IgD-negative memory B cell (primary cell): ENCODE measurements at regions not wholly inside any gene's neighbourhood (a gene's known extent, or its start where the extent isn't known, plus 50 kb on each side); places are given as distances from the start of the nearest gene placed in this dataset.

Experiments
- H3K27ac Mint-ChIP-seq, 3 donors: one replicate each; pipeline ENCODE4 v1.8.0; 2020 to 2022; ENCODE audit warnings: mild to moderate bottlenecking in 3 of 3, mixed read lengths in 3 of 3, moderate library complexity in 1 of 3
- H3K27me3 Mint-ChIP-seq: one replicate; pipeline ENCODE4 v1.8.0; 2021; ENCODE audit warnings: mixed read lengths
- H3K36me3 Mint-ChIP-seq: one replicate; pipeline ENCODE4 v1.8.0; 2020; ENCODE audit warnings: mild to moderate bottlenecking, mixed read lengths
- H3K4me1 Mint-ChIP-seq, 3 donors: one replicate each; pipeline ENCODE4 v1.8.0; 2020 to 2022; ENCODE audit warnings: mixed read lengths in 3 of 3, mild to moderate bottlenecking in 1 of 3
- H3K4me3 Mint-ChIP-seq, 4 donors: one replicate each; pipeline ENCODE4 v1.8.0; 2020 to 2022; ENCODE audit warnings: mild to moderate bottlenecking in 4 of 4, mixed read lengths in 4 of 4, moderate library complexity in 3 of 4
- H3K9me3 Mint-ChIP-seq, 3 donors: one replicate each; pipeline ENCODE4 v1.8.0; 2020 to 2021; ENCODE audit warnings: mixed read lengths in 3 of 3, mild to moderate bottlenecking in 1 of 3

DNA sequence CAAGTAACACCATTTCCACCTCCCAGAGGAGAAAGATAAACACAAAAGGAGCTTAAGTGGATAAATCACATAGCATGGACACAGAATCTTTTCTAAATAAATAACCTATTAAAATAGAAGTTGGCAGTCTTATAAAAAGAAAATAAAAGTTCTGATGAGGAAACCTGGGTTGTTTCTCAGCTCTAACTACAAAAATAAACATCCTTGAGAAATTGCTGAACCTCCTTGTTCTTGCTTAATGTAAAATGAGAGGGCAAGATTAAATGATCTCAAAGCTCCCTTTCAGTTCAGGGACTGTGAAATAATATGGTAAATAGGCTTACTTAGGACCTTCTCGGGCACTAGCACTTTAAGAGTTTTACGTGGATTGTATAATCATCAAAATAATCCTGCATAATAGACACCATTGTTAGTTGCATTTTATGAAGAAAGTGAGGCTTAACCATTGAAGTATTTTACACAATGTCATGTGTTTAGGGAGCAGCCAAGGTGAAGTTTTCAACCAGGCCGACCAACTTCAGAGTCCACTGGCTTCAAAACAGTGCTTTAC is 214.0 kb upstream of the NOVA1 start:
- H3K4me3 Mint-ChIP-seq = no peak overlapping the region
- no peaks in the 10 kb centered on the region for H3K36me3 Mint-ChIP-seq
- H3K27ac Mint-ChIP-seq = no peak overlapping the region
- H3K4me1 Mint-ChIP-seq = no peaks in the 10 kb centered on the region
- H3K27me3 Mint-ChIP-seq = no peaks in the 10 kb centered on the region
- peaks cover 1 to 11% (median 3%) of the 10 kb centered on the region in 3 donors for H3K9me3 Mint-ChIP-seq

- no peaks in the 10 kb centered on the region for H3K27me3 Mint-ChIP-seq
- H3K27ac Mint-ChIP-seq = no peak overlapping the region
- H3K9me3 Mint-ChIP-seq = peaks cover 0 to 8% (median 0%) of the 10 kb centered on the region in 3 donors
Observed at GRCh38 chr14:26820138-26820537, 222.3 kb upstream of the NOVA1 start.

DNA sequence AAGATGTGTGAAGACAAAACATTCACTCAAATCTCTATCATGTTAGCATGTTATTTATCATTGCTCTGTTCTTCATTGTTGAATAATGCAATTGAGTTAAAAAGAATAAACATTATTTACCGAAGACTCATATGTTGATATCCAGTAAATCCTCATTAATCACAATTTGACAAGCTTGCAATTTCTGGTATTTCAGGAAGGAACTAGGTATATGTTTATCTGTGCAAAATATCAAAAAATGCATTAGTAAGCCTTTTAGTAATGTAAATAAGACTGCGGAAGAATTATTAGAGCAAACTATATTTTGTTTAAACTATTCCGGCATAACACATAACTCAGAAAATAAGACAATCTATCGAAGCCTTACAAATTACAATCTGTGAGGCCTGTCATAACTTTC is 222.7 kb upstream of the NOVA1 start:
- Mint-ChIP-seq H3K27ac (no peak overlapping the region), H3K4me3 (no peak overlapping the region)

More at GRCh38 chr14:26820138-26820537, 222.3 kb upstream of the NOVA1 start:
- Mint-ChIP-seq H3K4me3 (no peak overlapping the region), H3K4me1 (no peaks in the 10 kb centered on the region), H3K36me3 (no peaks in the 10 kb centered on the region)

DNA sequence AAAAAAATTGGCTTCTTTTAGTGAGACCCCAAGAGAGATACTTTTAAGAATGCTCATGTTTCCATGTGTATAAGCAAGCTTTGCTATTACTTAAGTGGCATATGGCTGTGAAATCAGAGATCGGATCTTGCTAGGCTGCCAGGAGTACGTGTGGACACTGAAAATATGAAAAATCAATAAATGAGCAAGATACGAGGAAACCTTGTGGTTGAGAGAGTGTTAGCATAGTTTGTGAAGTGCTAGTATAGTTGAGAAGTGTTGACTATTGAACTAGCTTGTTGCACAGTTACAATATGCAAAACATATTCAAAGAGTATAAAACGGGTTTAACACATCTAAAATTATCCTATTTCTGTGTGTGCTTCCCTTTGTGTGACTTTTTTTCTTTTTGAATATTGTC is 230.9 kb upstream of the NOVA1 start:
- Mint-ChIP-seq H3K9me3 (peaks cover 0 to 11% (median 8%) of the 10 kb centered on the region in 3 donors), H3K27me3 (no peaks in the 10 kb centered on the region), H3K27ac (no peak overlapping the region), H3K4me3 (no peak overlapping the region), H3K36me3 (no peaks in the 10 kb centered on the region), H3K4me1 (no peaks in the 10 kb centered on the region)

More for the DNA sequence above, 222.7 kb upstream of the NOVA1 start:
- no peaks in the 10 kb centered on the region for H3K4me1 Mint-ChIP-seq
- H3K36me3 Mint-ChIP-seq = no peaks in the 10 kb centered on the region
- H3K27me3 Mint-ChIP-seq = no peaks in the 10 kb centered on the region
- H3K9me3 Mint-ChIP-seq = peaks cover 0 to 9% (median 0%) of the 10 kb centered on the region in 3 donors

DNA sequence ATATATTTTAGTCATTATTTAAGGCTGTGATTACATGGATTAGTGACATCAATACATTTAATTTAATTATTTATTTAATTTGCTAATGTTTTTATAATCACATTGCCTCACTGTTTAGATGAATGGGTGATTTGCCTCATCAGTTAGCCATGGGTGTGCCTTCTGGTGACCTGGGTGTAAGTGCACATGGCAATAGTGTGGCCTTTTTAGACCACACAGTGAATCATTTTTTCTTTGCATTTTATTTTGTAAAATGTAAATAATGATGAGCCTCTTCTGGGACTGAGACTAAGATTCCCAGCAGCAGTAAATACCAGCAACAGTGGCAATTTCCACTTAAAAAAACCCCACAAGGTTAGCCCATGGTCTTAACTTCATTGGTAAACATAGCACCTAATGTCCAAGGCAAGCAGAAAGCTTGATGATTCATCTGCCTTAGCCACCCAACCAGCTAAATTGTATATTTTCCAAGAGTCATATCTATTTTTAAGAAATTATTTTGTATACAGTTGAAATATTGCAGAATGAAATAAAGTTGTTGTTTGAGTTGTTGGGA is 235.9 kb upstream of the NOVA1 start:
- H3K4me3 Mint-ChIP-seq = no peak overlapping the region
- peaks cover 0 to 5% (median 2%) of the 10 kb centered on the region in 3 donors for H3K9me3 Mint-ChIP-seq
- H3K27me3 Mint-ChIP-seq = no peaks in the 10 kb centered on the region
- no peak overlapping the region for H3K27ac Mint-ChIP-seq
- H3K36me3 Mint-ChIP-seq = no peaks in the 10 kb centered on the region
- no peaks in the 10 kb centered on the region for H3K4me1 Mint-ChIP-seq

DNA sequence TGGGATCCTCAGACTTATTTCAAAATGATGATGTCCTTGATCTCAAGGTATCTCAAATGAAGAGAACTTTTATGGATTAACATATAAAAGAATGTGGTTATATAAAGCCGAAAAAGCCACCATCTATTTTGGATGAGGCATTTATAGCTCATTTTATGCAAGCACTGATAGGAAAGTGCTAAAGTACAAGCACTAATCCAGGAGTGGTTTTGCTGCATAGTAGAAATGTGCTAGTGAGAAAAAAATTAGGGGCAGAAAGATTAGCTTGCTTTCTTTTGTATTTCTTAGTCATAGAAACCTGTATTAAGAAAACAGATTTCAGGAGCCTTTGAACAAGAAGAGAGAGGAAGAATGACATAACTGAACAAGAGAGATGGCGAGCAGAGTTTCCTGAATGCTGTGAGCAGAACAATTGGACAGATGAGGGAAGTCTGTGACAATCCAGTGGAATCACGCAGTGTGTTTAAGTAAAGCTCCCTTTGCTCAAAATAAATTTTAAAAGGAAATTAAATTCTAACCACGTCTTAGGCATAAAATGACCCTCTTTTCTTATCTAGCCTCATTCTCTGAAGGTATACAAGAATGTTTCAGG is 238.2 kb upstream of the NOVA1 start:
- no peaks in the 10 kb centered on the region for H3K4me1 Mint-ChIP-seq
- peaks cover 0 to 7% (median 0%) of the 10 kb centered on the region in 3 donors for H3K9me3 Mint-ChIP-seq
- H3K4me3 Mint-ChIP-seq = no peak overlapping the region
- no peak overlapping the region for H3K27ac Mint-ChIP-seq
- no peaks in the 10 kb centered on the region for H3K36me3 Mint-ChIP-seq
- no peaks in the 10 kb centered on the region for H3K27me3 Mint-ChIP-seq

DNA sequence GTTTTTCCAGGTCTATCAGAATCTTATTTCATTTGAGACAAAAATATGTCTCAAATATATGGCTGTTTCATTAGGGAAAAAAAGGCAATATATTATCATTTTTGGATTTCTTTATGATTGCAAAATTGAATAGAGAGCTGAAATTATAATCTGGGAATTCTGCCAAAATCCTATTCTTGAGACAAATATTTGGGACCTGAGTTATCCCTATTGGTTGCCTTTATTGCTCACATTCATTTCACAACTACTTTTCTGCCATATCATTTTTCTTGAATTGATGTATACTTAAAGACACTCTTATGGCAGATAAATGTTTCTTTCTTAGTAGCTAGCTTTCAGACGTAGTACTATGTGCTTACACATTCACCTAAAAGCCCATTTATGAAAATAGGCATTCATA is 241.6 kb upstream of the NOVA1 start:
- H3K9me3 Mint-ChIP-seq = peaks cover 0 to 7% (median 0%) of the 10 kb centered on the region in 3 donors
- H3K27me3 Mint-ChIP-seq = no peaks in the 10 kb centered on the region
- H3K27ac Mint-ChIP-seq = no peak overlapping the region
- H3K4me1 Mint-ChIP-seq = no peaks in the 10 kb centered on the region
- H3K4me3 Mint-ChIP-seq = no peak overlapping the region
- H3K36me3 Mint-ChIP-seq = no peaks in the 10 kb centered on the region

GRCh38 chr14:26841326-26841725 is 243.5 kb upstream of the NOVA1 start:
- H3K27ac Mint-ChIP-seq = no peak overlapping the region
- peaks cover 0 to 3% (median 0%) of the 10 kb centered on the region in 3 donors for H3K9me3 Mint-ChIP-seq
- no peaks in the 10 kb centered on the region for H3K4me1 Mint-ChIP-seq
- no peaks in the 10 kb centered on the region for H3K36me3 Mint-ChIP-seq
- no peak overlapping the region for H3K4me3 Mint-ChIP-seq
- no peaks in the 10 kb centered on the region for H3K27me3 Mint-ChIP-seq

DNA sequence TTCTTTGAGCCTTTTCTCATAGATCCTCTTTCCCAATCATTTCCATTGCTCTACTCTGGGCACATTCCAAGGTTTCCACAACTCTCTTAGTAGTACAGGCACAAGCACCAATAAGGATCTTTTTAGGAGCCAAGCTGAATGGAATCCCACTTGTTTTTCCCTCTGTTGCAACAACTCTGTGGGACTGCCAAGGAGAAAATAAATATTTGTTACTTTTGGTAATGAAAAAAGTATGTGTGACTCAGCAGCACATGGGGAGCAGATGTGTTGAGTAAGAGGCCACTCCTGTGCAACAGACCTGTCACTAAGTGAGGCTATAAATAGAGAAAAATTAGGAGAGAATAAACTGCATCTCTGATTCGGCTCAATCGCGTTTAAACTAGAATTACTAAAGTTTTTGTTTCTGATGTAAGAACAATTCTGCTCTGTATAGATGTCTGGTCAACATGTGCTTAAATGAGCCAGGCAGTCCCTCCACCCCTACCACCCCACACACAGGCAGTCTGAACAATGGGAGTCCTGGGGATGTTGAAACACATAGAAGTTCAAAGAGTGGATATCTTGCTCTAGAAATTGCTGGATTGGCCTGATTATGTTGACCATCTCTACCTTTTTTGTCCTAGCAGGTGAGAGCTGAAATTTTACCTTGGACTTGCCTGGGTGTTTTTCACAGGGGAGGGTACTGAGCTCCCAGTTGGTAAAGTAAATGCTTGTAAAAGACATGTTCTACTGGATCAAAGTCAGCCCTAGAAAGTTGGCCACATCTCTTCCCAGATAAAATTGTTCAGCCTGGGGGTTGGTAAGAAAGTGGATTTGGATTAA is 244.3 kb upstream of the NOVA1 start:
- H3K9me3 Mint-ChIP-seq = peaks cover 0 to 3% (median under 1%) of the 10 kb centered on the region in 3 donors
- H3K36me3 Mint-ChIP-seq = no peaks in the 10 kb centered on the region
- H3K27me3 Mint-ChIP-seq = no peaks in the 10 kb centered on the region
- no peak overlapping the region for H3K27ac Mint-ChIP-seq
- H3K4me3 Mint-ChIP-seq = no peak overlapping the region
- no peaks in the 10 kb centered on the region for H3K4me1 Mint-ChIP-seq

DNA sequence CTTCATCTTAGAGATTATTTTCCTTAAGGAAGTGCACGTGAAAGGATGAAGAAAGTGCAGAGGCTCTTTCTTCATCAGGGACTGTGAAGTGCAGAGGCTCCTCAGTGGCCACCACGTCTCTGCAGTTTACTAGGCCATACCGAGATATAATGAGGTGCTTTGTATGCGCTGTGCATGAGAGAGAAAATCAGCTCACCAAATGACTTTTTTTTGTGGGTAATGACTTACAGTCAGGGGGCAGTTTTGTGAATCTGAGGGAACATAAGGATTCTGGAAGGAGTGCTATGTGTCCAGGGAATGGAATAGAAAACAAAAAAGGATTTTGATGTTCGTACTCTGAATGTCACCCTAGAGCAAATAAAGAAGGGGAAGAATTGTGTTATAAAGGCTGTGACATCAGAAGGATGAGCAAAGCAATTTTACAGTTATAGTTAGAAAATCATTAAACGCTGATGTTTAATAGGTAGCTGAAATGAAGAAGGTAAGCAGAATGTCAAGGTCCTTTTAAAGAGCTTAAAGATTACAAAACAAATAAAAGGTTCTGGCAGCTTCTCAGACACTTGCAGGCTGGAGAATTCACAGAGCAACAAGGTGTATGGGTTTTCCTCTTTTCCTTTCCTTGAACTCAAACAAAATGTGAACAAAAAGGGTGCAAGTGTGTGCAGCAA is 247.5 kb upstream of the NOVA1 start:
- Mint-ChIP-seq H3K27me3 (no peaks in the 10 kb centered on the region), H3K4me1 (peaks cover 0 to 2% (median 0%) of the 10 kb centered on the region in 3 donors), H3K36me3 (no peaks in the 10 kb centered on the region), H3K27ac (no peak overlapping the region), H3K4me3 (no peak overlapping the region), H3K9me3 (peaks cover 0 to 3% (median 1%) of the 10 kb centered on the region in 3 donors)

GRCh38 chr14:26846388-26846787 is 248.6 kb upstream of the NOVA1 start:
- Mint-ChIP-seq H3K9me3 (peaks cover 3 to 6% (median 5%) of the 10 kb centered on the region in 3 donors), H3K4me1 (peaks cover 0 to 2% (median 0%) of the 10 kb centered on the region in 3 donors), H3K27ac (no peak overlapping the region), H3K27me3 (no peaks in the 10 kb centered on the region), H3K4me3 (no peak overlapping the region), H3K36me3 (no peaks in the 10 kb centered on the region)

DNA sequence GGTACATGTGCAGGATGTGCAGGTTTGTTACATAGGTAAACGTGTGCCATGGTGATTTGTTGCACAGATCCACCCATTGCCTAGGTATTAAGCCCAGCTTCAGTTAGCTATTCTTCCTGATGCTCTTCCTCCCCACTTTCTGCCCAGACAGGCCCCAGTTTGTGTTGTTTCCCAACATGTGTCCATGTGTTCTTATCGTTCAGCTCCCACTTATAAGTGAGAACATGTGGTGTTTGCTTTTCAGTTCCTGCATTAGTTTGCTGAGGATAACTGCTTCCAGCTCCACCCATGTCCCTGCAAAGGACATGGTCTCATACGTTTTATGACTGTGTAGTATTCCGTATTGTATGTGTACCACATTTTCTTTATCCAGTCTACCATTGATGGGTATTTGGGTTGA is 251.7 kb upstream of the NOVA1 start:
- Mint-ChIP-seq H3K36me3 (no peaks in the 10 kb centered on the region), H3K27me3 (no peaks in the 10 kb centered on the region), H3K9me3 (peaks cover 8 to 10% (median 9%) of the 10 kb centered on the region in 3 donors), H3K4me1 (peaks cover 0 to 2% (median 0%) of the 10 kb centered on the region in 3 donors), H3K4me3 (no peak overlapping the region), H3K27ac (no peak overlapping the region)

DNA sequence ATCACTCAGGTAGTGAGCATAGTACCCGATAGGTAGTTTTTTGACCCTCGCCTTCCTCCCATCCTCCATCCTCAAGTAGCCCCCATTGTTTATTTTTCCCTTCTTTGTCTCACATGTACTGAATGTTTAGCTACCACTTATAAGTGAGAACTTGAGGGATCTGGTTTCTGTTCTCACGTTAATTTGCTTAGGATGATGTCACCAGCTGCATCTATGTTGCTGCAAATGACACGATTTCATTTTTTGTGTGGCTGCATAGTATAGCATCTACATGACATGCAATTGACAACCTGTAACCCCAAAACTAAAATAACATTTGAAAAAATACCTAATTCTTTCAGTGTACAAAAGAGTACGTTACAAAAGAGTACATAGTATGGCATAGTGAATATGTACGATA is 254.0 kb upstream of the NOVA1 start:
- no peaks in the 10 kb centered on the region for H3K27me3 Mint-ChIP-seq
- no peaks in the 10 kb centered on the region for H3K36me3 Mint-ChIP-seq
- no peak overlapping the region for H3K27ac Mint-ChIP-seq
- H3K4me1 Mint-ChIP-seq = peaks cover 0 to 2% (median 0%) of the 10 kb centered on the region in 3 donors
- no peak overlapping the region for H3K4me3 Mint-ChIP-seq
- H3K9me3 Mint-ChIP-seq = peaks cover 9 to 15% (median 10%) of the 10 kb centered on the region in 3 donors

DNA sequence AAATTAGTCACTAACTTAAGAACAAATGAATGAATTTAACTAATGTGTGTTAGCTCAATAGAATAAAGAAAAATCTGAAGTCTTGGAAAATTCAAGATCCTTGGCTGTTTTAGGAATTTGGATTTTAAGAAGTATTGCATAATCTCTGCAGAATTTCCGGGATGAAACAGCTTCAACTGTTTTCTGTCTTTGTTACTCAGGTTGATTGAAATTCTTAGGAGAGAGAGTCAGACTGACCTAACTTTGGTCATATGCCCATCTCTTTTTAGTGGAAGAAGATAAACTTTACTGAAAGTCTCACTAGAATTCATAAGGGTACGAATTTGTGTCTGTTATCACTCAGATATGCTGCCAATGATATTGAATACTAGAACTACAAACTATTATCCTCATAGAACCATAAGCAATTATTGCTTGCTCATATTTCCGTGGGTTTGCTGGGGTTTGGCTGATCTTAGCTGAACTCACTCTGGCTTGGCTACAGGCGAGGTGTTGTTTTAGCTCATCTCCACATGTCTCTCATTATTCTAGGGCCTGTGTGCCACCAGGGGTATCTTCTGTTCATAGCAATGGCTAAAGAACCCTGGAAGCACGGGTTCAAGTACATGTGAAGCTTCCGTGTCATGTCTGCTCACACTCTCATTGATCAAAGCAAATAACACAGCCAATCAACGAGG is 257.4 kb upstream of the NOVA1 start:
- Mint-ChIP-seq H3K4me3 (no peak overlapping the region), H3K4me1 (no peaks in the 10 kb centered on the region), H3K36me3 (no peaks in the 10 kb centered on the region), H3K27me3 (no peaks in the 10 kb centered on the region), H3K9me3 (peaks cover 9 to 20% (median 11%) of the 10 kb centered on the region in 3 donors), H3K27ac (no peak overlapping the region)
